Fibroblast of the aortic adventitia (primary cell): ENCODE measurements at regions not wholly inside any gene's neighbourhood (a gene's known extent, or its start where the extent isn't known, plus 50 kb on each side); places are given as distances from the start of the nearest gene placed in this dataset.

ENCODE experiments used
- DNase-seq: peaks from one replicate; pipeline ENCODE4 v3.0.0-alpha.2; 2010; ENCODE audit warnings: low read depth
- H3K4me3 ChIP-seq: 2 replicates; pipeline ENCODE4 v1.5.1; 2011; ENCODE audit warnings: low read depth, mild to moderate bottlenecking, control low read depth, low read length, moderate library complexity
- CTCF ChIP-seq: IDR thresholded peaks from 2 replicates; pipeline ENCODE4 v1.5.1; 2011; ENCODE audit warnings: mild to moderate bottlenecking, low read length, control low read depth, inconsistent platforms; ENCODE audit not compliant: insufficient read depth

DNA sequence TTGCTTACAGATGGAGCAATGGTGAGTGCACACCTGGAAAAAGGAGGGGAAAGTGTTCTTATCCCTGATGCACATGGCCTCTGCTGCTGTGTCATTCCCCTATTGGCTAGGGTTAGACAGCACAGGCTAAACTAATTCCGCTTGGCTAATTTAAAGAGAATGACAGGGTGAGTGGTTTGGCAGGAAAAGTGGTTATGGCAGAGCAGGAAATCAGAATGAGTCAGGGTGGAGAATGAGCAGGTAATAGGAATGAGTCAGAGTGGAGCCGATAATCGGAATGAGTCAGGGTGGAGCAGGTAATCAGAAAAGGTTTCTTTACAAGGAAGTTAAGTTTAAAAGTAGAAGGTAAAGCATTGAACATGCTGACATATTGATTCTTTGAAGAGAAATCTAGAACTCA is 355.5 kb upstream of the HTR1E start:
- DNase-seq: no peak
- no peak overlapping the region for H3K4me3 ChIP-seq
- TF ChIP-seq CTCF: no peak

- TF ChIP-seq CTCF: no peak
- no peak overlapping the region for H3K4me3 ChIP-seq
- no peak for DNase-seq
Measured at GRCh38 chr6:86563197-86563596, 374.1 kb upstream of the HTR1E start.

- no peak for TF ChIP-seq CTCF
- H3K4me3 ChIP-seq: no peak overlapping the region
- DNase-seq: no peak
Measured at GRCh38 chr6:86558318-86558717, 379.0 kb upstream of the HTR1E start.

- no peak overlapping the region for H3K4me3 ChIP-seq
- DNase-seq: no peak
- no peak for TF ChIP-seq CTCF
Measured at GRCh38 chr6:86537292-86537861, 400.0 kb upstream of the HTR1E start.

- DNase-seq: no peak
Measured at GRCh38 chr6:86536121-86536520, 401.2 kb upstream of the HTR1E start.

GRCh38 chr6:86535100-86535499 is 402.2 kb upstream of the HTR1E start:
- TF ChIP-seq CTCF: no peak
- DNase-seq: no peak
- no peak overlapping the region for H3K4me3 ChIP-seq

More at GRCh38 chr6:86536121-86536520, 401.2 kb upstream of the HTR1E start:
- TF ChIP-seq CTCF: no peak
- no peak overlapping the region for H3K4me3 ChIP-seq

- H3K4me3 ChIP-seq: no peak overlapping the region
- no peak for TF ChIP-seq CTCF
- DNase-seq: no peak
Measured at GRCh38 chr6:86529635-86530034, 407.7 kb upstream of the HTR1E start.
